ENCODE measurements at regions not wholly inside any gene's neighbourhood (a gene's known extent, or its start where the extent isn't known, plus 50 kb on each side); places are given as distances from the start of the nearest gene placed in this dataset.

DNA sequence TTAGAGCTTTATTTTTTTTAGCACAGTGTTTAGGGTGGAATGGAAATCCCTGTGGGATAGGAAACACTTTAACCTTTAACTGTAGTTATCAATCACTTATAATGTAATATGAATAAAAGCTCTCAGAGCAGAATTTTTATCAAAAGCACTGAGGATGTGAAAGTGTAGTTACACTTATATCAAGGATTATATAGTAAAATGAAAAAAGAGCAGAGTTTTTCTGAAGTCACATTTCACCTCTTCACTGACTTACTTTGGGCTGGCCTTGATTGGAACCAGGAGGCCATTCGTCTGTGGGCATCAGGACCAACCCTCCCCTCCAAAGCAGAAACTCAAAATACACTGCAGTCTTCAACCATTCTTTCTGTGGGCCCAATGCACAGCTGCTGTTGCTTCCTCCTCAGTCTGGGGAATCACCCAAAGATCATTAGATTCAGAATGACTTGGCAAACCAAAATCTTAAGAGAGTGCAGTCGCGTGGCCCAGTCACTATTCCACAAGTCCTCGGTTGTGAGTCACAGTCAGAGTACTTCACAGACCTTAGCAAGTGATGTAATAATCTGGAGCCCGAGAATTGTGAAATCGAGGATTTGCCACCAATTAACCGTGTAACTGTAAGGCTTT is 132.6 kb upstream of the COL8A1 start:
- ATAC-seq, result no peak
- Histone ChIP-seq H3K27ac (ENCODE audit: extremely low read length, insufficient read depth, low read length) (no peak overlapping the region), H3K4me1 (ENCODE audit: insufficient read depth, low read length) (no peaks in the 10 kb centered on the region), H3K36me3 (replicated peaks in 1 of 2; ENCODE audit: control insufficient read depth in 1 of 2, insufficient read depth in 2 of 2, low read length in 2 of 2) (no peaks in the 10 kb centered on the region), H3K9ac (ENCODE audit: insufficient read depth, low read depth, low read length) (no peak overlapping the region), H3K4me3 (replicated peaks in 1 of 3; ENCODE audit: insufficient read depth in 1 of 3, low read depth in 2 of 3, low read length in 3 of 3) (no peak overlapping the region), H3K9me3 (ENCODE audit: low read length) (no peaks in the 10 kb centered on the region), H3K4me2 (ENCODE audit: low read depth, low read length) (no peak overlapping the region), H4K20me1 (ENCODE audit: insufficient read depth, low read length) (no peaks in the 10 kb centered on the region), H3K79me2 (ENCODE audit: insufficient read depth, low read length) (no peaks in the 10 kb centered on the region), H3K27me3 (ENCODE audit: control insufficient read depth in 1 of 2, insufficient read depth in 2 of 2, low read length in 2 of 2) (no peaks in the 10 kb centered on the region), H2AFZ (ENCODE audit: low read length) (no peak overlapping the region)
- ChIA-PET CTCF (ENCODE audit: low intra/inter-chr PET ratio, low total read pairs) (no interaction called here), POLR2A (no interaction called here)
- BruUV-seq (replicated peaks), result no TSS peak
- DNase-seq (ENCODE audit: low spot score), result no peak
- WGBS (ENCODE audit: low lambda C conversion rate), result under 1% methylated on average over 7 of the region's 7 CpGs
- intact Hi-C loops (cut with micrococcal nuclease; ENCODE audit: unreplicated experiment), result no loop called here
- in situ Hi-C loops (cut with HindIII; ENCODE audit: extremely low pct_ligation_motif_present, low pct_unique_long_range_greater_than_20kb), result no loop called here
- no peak for FAIRE-seq
- TF ChIP-seq POLR2G (IDR thresholded peaks at IDR 0.05; ENCODE audit: low read depth, low read length), result no peak
- TF ChIP-seq, protein P1, sequence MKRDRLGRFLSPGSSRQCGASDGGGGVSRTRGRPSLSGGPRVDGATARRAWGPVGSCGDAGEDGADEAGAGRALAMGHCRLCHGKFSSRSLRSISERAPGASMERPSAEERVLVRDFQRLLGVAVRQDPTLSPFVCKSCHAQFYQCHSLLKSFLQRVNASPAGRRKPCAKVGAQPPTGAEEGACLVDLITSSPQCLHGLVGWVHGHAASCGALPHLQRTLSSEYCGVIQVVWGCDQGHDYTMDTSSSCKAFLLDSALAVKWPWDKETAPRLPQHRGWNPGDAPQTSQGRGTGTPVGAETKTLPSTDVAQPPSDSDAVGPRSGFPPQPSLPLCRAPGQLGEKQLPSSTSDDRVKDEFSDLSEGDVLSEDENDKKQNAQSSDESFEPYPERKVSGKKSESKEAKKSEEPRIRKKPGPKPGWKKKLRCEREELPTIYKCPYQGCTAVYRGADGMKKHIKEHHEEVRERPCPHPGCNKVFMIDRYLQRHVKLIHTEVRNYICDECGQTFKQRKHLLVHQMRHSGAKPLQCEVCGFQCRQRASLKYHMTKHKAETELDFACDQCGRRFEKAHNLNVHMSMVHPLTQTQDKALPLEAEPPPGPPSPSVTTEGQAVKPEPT (CRISPR knock-in tag; IDR thresholded peaks at IDR 0.05; ENCODE audit: low read depth), result no peak
- TF ChIP-seq, protein P2, sequence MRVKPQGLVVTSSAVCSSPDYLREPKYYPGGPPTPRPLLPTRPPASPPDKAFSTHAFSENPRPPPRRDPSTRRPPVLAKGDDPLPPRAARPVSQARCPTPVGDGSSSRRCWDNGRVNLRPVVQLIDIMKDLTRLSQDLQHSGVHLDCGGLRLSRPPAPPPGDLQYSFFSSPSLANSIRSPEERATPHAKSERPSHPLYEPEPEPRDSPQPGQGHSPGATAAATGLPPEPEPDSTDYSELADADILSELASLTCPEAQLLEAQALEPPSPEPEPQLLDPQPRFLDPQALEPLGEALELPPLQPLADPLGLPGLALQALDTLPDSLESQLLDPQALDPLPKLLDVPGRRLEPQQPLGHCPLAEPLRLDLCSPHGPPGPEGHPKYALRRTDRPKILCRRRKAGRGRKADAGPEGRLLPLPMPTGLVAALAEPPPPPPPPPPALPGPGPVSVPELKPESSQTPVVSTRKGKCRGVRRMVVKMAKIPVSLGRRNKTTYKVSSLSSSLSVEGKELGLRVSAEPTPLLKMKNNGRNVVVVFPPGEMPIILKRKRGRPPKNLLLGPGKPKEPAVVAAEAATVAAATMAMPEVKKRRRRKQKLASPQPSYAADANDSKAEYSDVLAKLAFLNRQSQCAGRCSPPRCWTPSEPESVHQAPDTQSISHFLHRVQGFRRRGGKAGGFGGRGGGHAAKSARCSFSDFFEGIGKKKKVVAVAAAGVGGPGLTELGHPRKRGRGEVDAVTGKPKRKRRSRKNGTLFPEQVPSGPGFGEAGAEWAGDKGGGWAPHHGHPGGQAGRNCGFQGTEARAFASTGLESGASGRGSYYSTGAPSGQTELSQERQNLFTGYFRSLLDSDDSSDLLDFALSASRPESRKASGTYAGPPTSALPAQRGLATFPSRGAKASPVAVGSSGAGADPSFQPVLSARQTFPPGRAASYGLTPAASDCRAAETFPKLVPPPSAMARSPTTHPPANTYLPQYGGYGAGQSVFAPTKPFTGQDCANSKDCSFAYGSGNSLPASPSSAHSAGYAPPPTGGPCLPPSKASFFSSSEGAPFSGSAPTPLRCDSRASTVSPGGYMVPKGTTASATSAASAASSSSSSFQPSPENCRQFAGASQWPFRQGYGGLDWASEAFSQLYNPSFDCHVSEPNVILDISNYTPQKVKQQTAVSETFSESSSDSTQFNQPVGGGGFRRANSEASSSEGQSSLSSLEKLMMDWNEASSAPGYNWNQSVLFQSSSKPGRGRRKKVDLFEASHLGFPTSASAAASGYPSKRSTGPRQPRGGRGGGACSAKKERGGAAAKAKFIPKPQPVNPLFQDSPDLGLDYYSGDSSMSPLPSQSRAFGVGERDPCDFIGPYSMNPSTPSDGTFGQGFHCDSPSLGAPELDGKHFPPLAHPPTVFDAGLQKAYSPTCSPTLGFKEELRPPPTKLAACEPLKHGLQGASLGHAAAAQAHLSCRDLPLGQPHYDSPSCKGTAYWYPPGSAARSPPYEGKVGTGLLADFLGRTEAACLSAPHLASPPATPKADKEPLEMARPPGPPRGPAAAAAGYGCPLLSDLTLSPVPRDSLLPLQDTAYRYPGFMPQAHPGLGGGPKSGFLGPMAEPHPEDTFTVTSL (CRISPR knock-in tag; IDR thresholded peaks at IDR 0.05; ENCODE audit: borderline replicate concordance), result no peak
- TF ChIP-seq RXRA (CRISPR knock-in tag; IDR thresholded peaks at IDR 0.05), result no peak
- TF ChIP-seq ZBTB25 (CRISPR knock-in tag; IDR thresholded peaks at IDR 0.05), result no peak
- no peak for TF ChIP-seq ZNF24 (IDR thresholded peaks at IDR 0.05)
- TF ChIP-seq ATF7 (IDR thresholded peaks at IDR 0.05), result no peak
- TF ChIP-seq ATF7 (CRISPR knock-in tag; IDR thresholded peaks at IDR 0.05), result no peak
- TF ChIP-seq NFE2L1 (CRISPR knock-in tag; IDR thresholded peaks at IDR 0.05; ENCODE audit: borderline replicate concordance), result no peak
- no peak for TF ChIP-seq ZSCAN9 (CRISPR knock-in tag; IDR thresholded peaks at IDR 0.05; ENCODE audit: borderline replicate concordance)
- no peak for TF ChIP-seq ZNF607 (CRISPR knock-in tag; IDR thresholded peaks at IDR 0.05; ENCODE audit: borderline replicate concordance)
- no peak for TF ChIP-seq MEIS2 (CRISPR knock-in tag; IDR thresholded peaks at IDR 0.05)
- no peak for TF ChIP-seq ESRRA (CRISPR knock-in tag; IDR thresholded peaks at IDR 0.05; ENCODE audit: low read depth)
- no peak for TF ChIP-seq SOX13 (IDR thresholded peaks at IDR 0.05)
- TF ChIP-seq SOX13 (CRISPR knock-in tag; conservative IDR thresholded peaks at IDR 0.05 in 1 of 2, IDR thresholded peaks at IDR 0.05 in 1 of 2), result no peak

Measured in HepG2 (cell line).